ENCODE measurements at regions not wholly inside any gene's neighbourhood (a gene's known extent, or its start where the extent isn't known, plus 50 kb on each side); places are given as distances from the start of the nearest gene placed in this dataset.
A peak's percentile ranks its signal among the peaks of the same experiment; 100 is the strongest.

GRCh38 chr9:24488896-24489295 lies 56.8 kb downstream of the IZUMO3 start:
- DNase-seq (ENCODE audit: low read depth): no peak

DNA sequence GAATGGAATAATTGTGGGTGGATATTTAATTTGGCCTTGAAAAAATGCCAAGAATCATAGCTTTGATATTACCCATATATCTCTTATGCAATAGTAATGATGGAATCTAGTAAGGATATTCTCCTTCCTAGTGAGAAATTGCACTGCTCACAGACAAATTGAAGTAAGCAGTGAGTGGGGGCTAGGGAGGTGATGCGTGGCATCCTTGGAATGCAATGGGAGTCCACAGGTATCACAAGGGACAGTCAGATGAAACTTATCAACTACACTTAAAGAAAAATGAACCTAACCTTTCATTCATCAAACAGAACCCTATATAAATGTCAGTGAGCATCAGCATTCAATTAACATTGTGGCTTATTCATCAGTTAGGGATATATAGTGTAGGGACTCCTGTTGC lies 57.8 kb downstream of the IZUMO3 start:
- no peak for DNase-seq (ENCODE audit: low read depth)

DNA sequence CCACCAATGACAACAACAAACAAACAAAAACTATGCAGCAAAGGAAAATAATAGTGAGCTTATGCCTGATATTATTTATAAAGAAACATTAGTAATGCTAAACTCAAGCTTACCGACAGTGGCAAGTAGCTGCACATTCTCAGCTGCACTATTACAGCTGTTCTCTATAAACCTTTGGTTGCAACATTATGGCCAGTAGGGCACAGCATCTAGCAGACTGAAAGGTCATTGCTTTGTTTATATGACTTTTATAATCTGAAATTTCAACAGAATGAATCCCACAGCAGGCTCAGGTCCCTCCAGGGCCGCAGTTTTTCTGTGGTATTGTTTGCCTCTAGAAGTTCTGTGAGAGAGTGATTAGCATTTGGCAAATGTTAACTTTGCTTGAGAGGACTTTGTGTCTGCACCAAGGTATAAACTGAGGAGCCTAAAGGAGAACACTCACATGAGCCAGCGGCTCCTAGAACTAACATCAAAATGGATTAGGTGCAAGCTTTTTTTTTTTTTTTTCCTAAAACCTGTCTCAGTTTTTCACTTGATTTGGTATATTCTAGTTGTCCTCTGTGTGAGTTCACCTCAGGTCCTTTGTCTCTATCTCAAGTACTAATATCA lies 58.3 kb downstream of the IZUMO3 start:
- no peak for DNase-seq (ENCODE audit: low read depth)

- no peak for DNase-seq (ENCODE audit: low read depth)
These were observed 66.2 kb downstream of the IZUMO3 start for GRCh38 chr9:24479361-24480059.

DNA sequence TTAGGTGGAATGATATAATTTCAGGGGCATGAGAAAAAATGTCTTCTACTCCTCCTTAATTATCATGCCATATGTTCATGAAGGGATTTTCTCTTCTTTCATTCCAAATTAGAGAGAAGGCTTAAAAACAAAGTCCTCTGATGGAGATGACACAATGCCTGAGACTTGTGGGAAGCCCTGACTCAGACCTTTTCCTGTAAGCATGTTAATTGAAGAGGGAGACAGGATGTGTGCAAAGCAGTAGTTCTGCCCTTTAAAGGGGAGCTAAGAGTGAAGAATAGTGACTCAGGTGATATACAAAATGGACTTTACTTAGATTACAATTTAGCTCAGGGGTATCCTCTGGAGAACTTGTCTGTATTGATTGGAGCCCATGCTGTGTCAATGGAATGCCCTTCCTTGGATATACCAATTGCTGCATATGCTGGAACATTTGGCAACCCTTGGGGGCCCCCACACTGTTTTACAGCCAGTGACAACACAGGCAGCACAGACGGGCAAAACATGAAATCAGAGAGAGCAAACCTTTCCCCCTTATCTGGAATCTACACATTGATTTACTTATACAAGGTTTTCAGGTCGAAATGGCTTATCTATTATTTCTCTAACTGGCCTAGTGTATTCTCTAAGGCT lies 81.3 kb downstream of the IZUMO3 start:
- peak; percentile 15 for DNase-seq (ENCODE audit: low read depth)

GRCh38 chr9:24462951-24463350 lies 82.7 kb downstream of the IZUMO3 start:
- no peak for DNase-seq (ENCODE audit: low read depth)

DNA sequence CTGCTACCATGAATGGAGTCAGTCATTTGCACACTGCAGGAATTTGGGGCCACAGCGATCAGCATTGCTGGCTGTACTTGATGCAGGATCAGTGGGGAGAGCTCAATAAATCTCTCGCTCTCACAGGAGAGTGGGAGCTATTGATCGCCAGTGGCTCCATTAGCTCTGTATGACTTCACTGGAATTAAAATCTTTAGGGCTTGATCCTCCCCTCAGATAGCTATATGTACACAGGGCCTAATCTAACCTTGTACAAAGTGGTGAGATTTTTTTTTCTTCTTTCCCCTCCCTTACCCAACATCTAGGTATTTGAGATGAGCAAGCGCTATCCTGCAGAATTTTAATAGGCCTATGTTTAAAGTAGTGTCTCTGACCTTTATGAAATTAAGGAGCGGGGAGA lies 84.9 kb downstream of the IZUMO3 start:
- no peak for DNase-seq (ENCODE audit: low read depth)

DNA sequence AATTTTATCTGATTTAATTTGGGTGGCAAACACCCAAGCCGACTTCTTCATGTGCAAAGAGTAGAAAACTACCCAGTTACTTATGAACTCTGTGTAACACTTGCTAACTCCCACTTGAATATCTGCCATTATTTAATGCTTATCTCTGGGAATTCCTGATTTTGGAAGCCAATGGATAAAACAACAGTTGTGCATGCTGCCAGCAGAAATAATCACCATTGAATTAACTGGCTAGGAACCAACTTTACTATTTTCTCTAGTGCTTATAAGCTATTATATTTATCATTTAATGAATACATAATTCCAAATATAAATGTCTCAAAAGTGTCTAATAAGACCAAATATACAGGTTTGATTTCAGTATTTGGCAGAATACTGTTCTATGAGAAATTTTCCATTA lies 85.7 kb downstream of the IZUMO3 start:
- no peak for DNase-seq (ENCODE audit: low read depth)

GRCh38 chr9:24451346-24451745 lies 94.4 kb downstream of the IZUMO3 start:
- DNase-seq (ENCODE audit: low read depth): no peak

DNA sequence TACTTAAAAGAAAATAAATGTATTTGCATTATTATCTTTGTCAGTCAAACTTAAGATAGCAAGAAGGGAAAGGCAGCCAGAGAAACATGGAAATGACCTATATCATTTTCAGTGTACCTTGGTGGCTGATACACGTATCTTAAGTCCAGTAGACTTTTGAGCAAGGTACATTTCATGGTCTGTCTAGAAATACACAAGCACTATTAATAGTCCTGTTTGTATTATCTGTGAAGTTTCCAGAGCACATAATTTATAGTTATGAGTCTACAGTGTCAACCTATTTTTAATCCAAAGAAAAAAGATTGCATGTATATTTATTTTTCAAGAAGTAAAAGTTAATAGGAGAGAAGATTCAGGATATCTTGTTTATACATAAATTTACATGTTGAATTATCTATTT lies 95.7 kb downstream of the IZUMO3 start:
- no peak for DNase-seq (ENCODE audit: low read depth)

DNA sequence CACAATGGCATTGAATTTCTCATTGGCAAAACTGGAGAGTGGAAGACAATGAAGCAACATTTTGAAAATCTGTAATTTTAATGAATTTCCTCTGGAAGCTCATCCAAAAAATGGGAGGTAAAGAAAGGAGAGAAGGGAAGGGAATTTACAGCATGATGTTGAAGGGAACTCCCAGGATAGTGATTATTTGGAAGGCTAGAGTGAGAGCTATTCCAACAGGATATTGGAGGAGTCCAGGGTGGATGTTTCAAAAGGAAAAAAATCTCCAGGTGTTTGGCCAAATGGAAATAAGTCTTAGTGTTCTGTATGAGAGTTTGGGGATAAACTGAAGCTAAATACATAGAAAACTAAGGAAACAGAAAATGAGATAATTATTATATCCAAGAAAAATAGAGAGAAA lies 106.2 kb downstream of the IZUMO3 start:
- no peak for DNase-seq (ENCODE audit: low read depth)

DNA sequence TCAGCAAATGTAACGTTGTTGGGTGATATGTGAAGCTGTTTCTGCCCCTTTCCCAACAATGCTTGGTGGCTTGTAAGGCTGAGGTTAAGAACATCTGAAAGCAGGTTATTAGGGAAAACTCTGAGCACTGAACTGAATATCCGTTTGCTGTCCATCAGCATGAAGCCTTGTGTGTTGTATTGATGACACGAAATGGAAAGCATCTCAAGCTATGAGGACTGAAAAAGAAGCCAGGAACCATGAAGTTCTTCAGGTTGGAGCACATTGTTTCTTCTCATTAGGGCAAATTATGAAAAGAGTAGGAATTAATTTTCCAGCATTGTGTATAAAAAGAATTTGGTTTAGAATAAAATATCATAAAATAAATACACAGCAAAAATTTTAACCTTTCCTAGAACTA lies 106.8 kb downstream of the IZUMO3 start:
- no peak for DNase-seq (ENCODE audit: low read depth)

DNA sequence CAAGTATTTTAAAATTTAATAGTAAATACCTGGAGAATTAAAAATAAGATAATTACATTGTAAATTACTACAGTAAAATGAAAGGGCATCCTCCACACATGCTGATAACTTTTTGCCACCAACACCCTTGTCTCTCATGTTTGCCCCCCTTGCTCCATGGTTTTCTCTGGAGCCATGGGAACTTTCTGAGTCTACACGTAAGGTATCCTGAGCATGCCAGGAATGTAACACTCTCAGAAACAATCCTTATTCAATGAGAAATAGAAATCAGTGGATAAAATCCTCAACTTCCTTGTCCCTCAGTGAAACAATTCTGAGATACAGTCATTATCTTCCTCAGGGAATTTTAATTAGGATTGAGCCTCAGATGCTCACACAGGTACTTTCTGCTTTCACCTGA lies 108.9 kb downstream of the IZUMO3 start:
- no peak for DNase-seq (ENCODE audit: low read depth)

GRCh38 chr9:24434183-24434582 lies 111.5 kb downstream of the IZUMO3 start:
- no peak for DNase-seq (ENCODE audit: low read depth)

- DNase-seq (ENCODE audit: low read depth): no peak
These were observed 129.6 kb downstream of the IZUMO3 start for GRCh38 chr9:24416136-24416535.

GRCh38 chr9:24413651-24414050 lies 132.0 kb downstream of the IZUMO3 start:
- no peak for DNase-seq (ENCODE audit: low read depth)

GRCh38 chr9:24398466-24398865 lies 147.2 kb downstream of the IZUMO3 start:
- DNase-seq (ENCODE audit: low read depth): no peak

- DNase-seq (ENCODE audit: low read depth): no peak
These were observed 154.6 kb downstream of the IZUMO3 start for GRCh38 chr9:24391095-24391494.

- no peak for DNase-seq (ENCODE audit: low read depth)
These were observed 160.6 kb downstream of the IZUMO3 start for GRCh38 chr9:24385077-24385476.

DNA sequence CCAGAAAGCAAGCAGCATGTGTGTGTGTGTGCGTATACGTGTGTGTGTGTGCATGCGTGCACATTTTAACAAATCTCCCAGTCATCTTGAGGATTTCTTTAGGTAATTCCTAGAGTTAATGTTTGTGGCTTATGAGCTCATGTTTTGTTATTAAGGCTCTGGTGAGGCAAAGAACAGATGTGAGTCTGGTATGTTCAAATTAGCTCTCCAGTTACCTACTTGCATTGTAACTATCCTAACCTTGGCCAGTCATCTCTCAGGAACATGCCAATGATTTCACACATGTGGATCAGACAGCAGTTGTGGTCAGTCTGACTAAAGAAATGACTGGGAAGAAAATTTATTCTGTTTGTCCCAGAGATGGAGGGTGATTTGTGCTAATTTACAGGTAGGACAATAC lies 163.1 kb downstream of the IZUMO3 start:
- DNase-seq (ENCODE audit: low read depth): no peak

- no peak for DNase-seq (ENCODE audit: low read depth)
These were observed 164.5 kb downstream of the IZUMO3 start for GRCh38 chr9:24381205-24381604.

GRCh38 chr9:24359046-24359445 lies 186.7 kb downstream of the IZUMO3 start:
- DNase-seq (ENCODE audit: low read depth): no peak

- no peak for DNase-seq (ENCODE audit: low read depth)
These were observed 193.7 kb downstream of the IZUMO3 start for GRCh38 chr9:24351973-24352372.

GRCh38 chr9:24351258-24351657 lies 194.4 kb downstream of the IZUMO3 start:
- DNase-seq (ENCODE audit: low read depth): no peak
